WTC11 (cell line): ENCODE measurements at regions not wholly inside any gene's neighbourhood (a gene's known extent, or its start where the extent isn't known, plus 50 kb on each side); places are given as distances from the start of the nearest gene placed in this dataset.

ENCODE experiments used
- ATAC-seq: fragments of 200-7000 bp; cut with Tn5 transposase; 2 replicates; pipeline ENCODE4 v1.10.0; 2021; ENCODE audit warnings: mild to moderate bottlenecking, moderate library complexity
- CTCF ChIA-PET: fragments of 300-600 bp; sonication (Branson Sonifier 250); formaldehyde crosslinking; loops from one replicate; lab custom pipeline; 2021; ENCODE audit warnings: antibody characterized with exemption; lab: Charles Lee
- POLR2A ChIA-PET: fragments of 350-600 bp; sonication (Branson Sonifier 250); formaldehyde crosslinking; loops from one replicate; lab custom pipeline; 2021; ENCODE audit warnings: antibody characterized with exemption; lab: Charles Lee
- DNase-seq: peaks from one replicate; pipeline ENCODE4 v3.0.0; 2021; ENCODE audit warnings: low spot score
- H3K27ac Mint-ChIP-seq: 2 replicates; pipeline ENCODE4 v1.8.0; 2021; ENCODE audit warnings: mixed read lengths
- H3K27me3 Mint-ChIP-seq: 2 replicates; pipeline ENCODE4 v1.8.0; 2021; ENCODE audit warnings: low read depth, mild to moderate bottlenecking, moderate library complexity, mixed read lengths
- H3K36me3 Mint-ChIP-seq: 2 replicates; pipeline ENCODE4 v1.8.0; 2021; ENCODE audit warnings: mixed read lengths
- H3K4me1 Mint-ChIP-seq: 2 replicates; pipeline ENCODE4 v1.8.0; 2022; ENCODE audit warnings: mixed read lengths
- H3K4me3 Mint-ChIP-seq: 2 replicates; pipeline ENCODE4 v1.8.0; 2021; ENCODE audit warnings: mild to moderate bottlenecking, moderate library complexity, mixed read lengths
- H3K9me3 Mint-ChIP-seq: 2 replicates; pipeline ENCODE4 v1.8.0; 2021; ENCODE audit warnings: mixed read lengths
- CREM ChIP-seq: sonication (generic); formaldehyde crosslinking; IDR thresholded peaks from 2 replicates; pipeline ENCODE4 v1.8.1; 2022; ENCODE audit warnings: mild to moderate bottlenecking, missing genetic modification reagents, moderate library complexity
- CTCF ChIP-seq: fragments of 200-600 bp; IDR thresholded peaks from 2 replicates; pipeline ENCODE4 v1.8.0; 2022; ENCODE audit warnings: antibody characterized with exemption
- E2F4 ChIP-seq: sonication (generic); formaldehyde crosslinking; IDR thresholded peaks from 2 replicates; pipeline ENCODE4 v1.8.1; 2022; ENCODE audit warnings: low read depth, mild to moderate bottlenecking, moderate library complexity, missing genetic modification reagents, borderline replicate concordance
- ERG ChIP-seq: fragments of 250-450 bp; sonication (Bioruptor Pico); IDR thresholded peaks from 2 replicates; pipeline ENCODE4 v1.8.0; 2021; ENCODE audit warnings: mild to moderate bottlenecking
- FOXP4 ChIP-seq: sonication (generic); formaldehyde crosslinking; IDR thresholded peaks from 2 replicates; pipeline ENCODE4 v1.8.0; 2022; ENCODE audit warnings: mild to moderate bottlenecking, missing genetic modification reagents
- IRF1 ChIP-seq: sonication (generic); formaldehyde crosslinking; IDR thresholded peaks from 2 replicates; pipeline ENCODE4 v1.8.0; 2023; ENCODE audit warnings: missing genetic modification reagents
- JUN ChIP-seq: sonication (generic); formaldehyde crosslinking; IDR thresholded peaks from 2 replicates; pipeline ENCODE4 v1.8.0; 2023; ENCODE audit warnings: mild to moderate bottlenecking, missing genetic modification reagents
- MLX ChIP-seq: sonication (generic); formaldehyde crosslinking; IDR thresholded peaks from 2 replicates; pipeline ENCODE4 v1.8.1; 2023; ENCODE audit warnings: mild to moderate bottlenecking, missing genetic modification reagents, moderate library complexity
- RELA ChIP-seq: sonication (generic); formaldehyde crosslinking; IDR thresholded peaks from 2 replicates; pipeline ENCODE4 v1.8.1; 2022; ENCODE audit warnings: missing genetic modification reagents, mild to moderate bottlenecking, borderline replicate concordance
- USF2 ChIP-seq: sonication (generic); formaldehyde crosslinking; IDR thresholded peaks from 2 replicates; pipeline ENCODE4 v1.8.1; 2023; ENCODE audit warnings: mild to moderate bottlenecking, missing genetic modification reagents, moderate library complexity
- ZNF232 ChIP-seq: sonication (generic); formaldehyde crosslinking; IDR thresholded peaks from 2 replicates; pipeline ENCODE4 v1.8.0; 2022; ENCODE audit warnings: mild to moderate bottlenecking, missing genetic modification reagents
- ZNF512 ChIP-seq: sonication (generic); formaldehyde crosslinking; IDR thresholded peaks from 2 replicates; pipeline ENCODE4 v1.8.1; 2022; ENCODE audit warnings: missing genetic modification reagents, borderline replicate concordance

- POLR2A ChIA-PET = no interaction called here
- no peaks in the 10 kb centered on the region for H3K27me3 Mint-ChIP-seq
Observed at GRCh38 chr7:87007038-87007437, 52.4 kb downstream of the ELAPOR2 start.

GRCh38 chr7:87004956-87005355, 54.5 kb downstream of the ELAPOR2 start:
- H3K4me1 Mint-ChIP-seq = peaks cover 67% of the 10 kb centered on the region
- no peak overlapping the region for H3K4me3 Mint-ChIP-seq
- CTCF ChIA-PET = interaction anchor here (1.2 to 1.3 kb wide), 2 partner anchors 9 to 78 kb away, joined by 3 read pairs; no protein-coding TSS in a partner anchor
- H3K27me3 Mint-ChIP-seq = no peaks in the 10 kb centered on the region
- no peaks in the 10 kb centered on the region; the same call in 1 of the 2 replicates for H3K36me3 Mint-ChIP-seq
- no peak for DNase-seq
- H3K9me3 Mint-ChIP-seq = no peaks in the 10 kb centered on the region
- TF ChIP-seq ZNF232 (CRISPR knock-in tag) = no peak
- no peak for TF ChIP-seq CTCF
- no peak for TF ChIP-seq ZNF512 (CRISPR knock-in tag)
- TF ChIP-seq ERG (CRISPR knock-in tag) = no peak
- no peak for TF ChIP-seq FOXP4 (CRISPR knock-in tag)
- no peak for TF ChIP-seq MLX (CRISPR knock-in tag)
- TF ChIP-seq RELA (CRISPR knock-in tag) = no peak
- no peak for TF ChIP-seq JUN (CRISPR knock-in tag)
- no peak for TF ChIP-seq USF2 (CRISPR knock-in tag)
- TF ChIP-seq, all 79 proteins: peak for 0
- POLR2A ChIA-PET = no interaction called here
- H3K27ac Mint-ChIP-seq = no peak overlapping the region
- ATAC-seq = no peak

More at GRCh38 chr7:87007038-87007437, 52.4 kb downstream of the ELAPOR2 start:
- no peak for DNase-seq
- Mint-ChIP-seq H3K27ac (no peak overlapping the region), H3K4me1 (peaks cover 51% of the 10 kb centered on the region), H3K36me3 (no peaks in the 10 kb centered on the region; the same call in 1 of the 2 replicates), H3K4me3 (no peak overlapping the region), H3K9me3 (no peaks in the 10 kb centered on the region)
- TF ChIP-seq CREM (CRISPR knock-in tag) (no peak), IRF1 (no peak), MLX (CRISPR knock-in tag) (no peak), E2F4 (CRISPR knock-in tag) (no peak)
- CTCF ChIA-PET = no interaction called here
- no peak for ATAC-seq
